Omental fat pad (tissue), 3 donors: ENCODE measurements at regions not wholly inside any gene's neighbourhood (a gene's known extent, or its start where the extent isn't known, plus 50 kb on each side); places are given as distances from the start of the nearest gene placed in this dataset.

Source experiments
- ATAC-seq: fragments of 150-250 bp; one replicate; pipeline ENCODE4 v1.9.1; 2016; ENCODE audit warnings: mild to moderate bottlenecking, moderate library complexity; ENCODE audit not compliant: low FRiP score
- DNase-seq: peaks from one replicate; pipeline ENCODE4 v3.0.0-alpha.2; 2019; ENCODE audit warnings: low spot score
- CTCF ChIP-seq, 3 donors: fragments of 450-650 bp; IDR thresholded peaks; one replicate each; pipeline ENCODE4 v1.5.1; 2016 to 2017; ENCODE audit warnings: antibody characterized with exemption in 3 of 3, mild to moderate bottlenecking in 3 of 3, moderate library complexity in 2 of 3

- TF ChIP-seq CTCF (IDR thresholded peaks at IDR 0.05), result no peak
- ATAC-seq (no peak), DNase-seq (no peak)
Observed at GRCh38 chr2:136582628-136583205, 182.6 kb upstream of the THSD7B start.

- no peak for ATAC-seq
- DNase-seq, result no peak
- no peak for TF ChIP-seq CTCF (IDR thresholded peaks at IDR 0.05)
Observed at GRCh38 chr2:136572335-136572734, 193.0 kb upstream of the THSD7B start.

- TF ChIP-seq CTCF (IDR thresholded peaks at IDR 0.05), result no peak
- DNase-seq (no peak), ATAC-seq (no peak)
Observed at GRCh38 chr2:136557203-136557602, 208.1 kb upstream of the THSD7B start.

GRCh38 chr2:136550181-136550580, 215.2 kb upstream of the THSD7B start:
- DNase-seq, result no peak
- no peak for ATAC-seq
- no peak for TF ChIP-seq CTCF (IDR thresholded peaks at IDR 0.05)

GRCh38 chr2:136539355-136539754, 226.0 kb upstream of the THSD7B start:
- DNase-seq (no peak), ATAC-seq (no peak)
- TF ChIP-seq CTCF (IDR thresholded peaks at IDR 0.05), result no peak

- no peak for TF ChIP-seq CTCF (IDR thresholded peaks at IDR 0.05)
- DNase-seq, result no peak
Observed at GRCh38 chr2:136538489-136538888, 226.9 kb upstream of the THSD7B start.

GRCh38 chr2:136534811-136535210, 230.5 kb upstream of the THSD7B start:
- ATAC-seq (no peak), DNase-seq (no peak)
- TF ChIP-seq CTCF (IDR thresholded peaks at IDR 0.05), result no peak

More at GRCh38 chr2:136538489-136538888, 226.9 kb upstream of the THSD7B start:
- ATAC-seq, result no peak
